HG03025 (cell line): ENCODE measurements at regions not wholly inside any gene's neighbourhood (a gene's known extent, or its start where the extent isn't known, plus 50 kb on each side); places are given as distances from the start of the nearest gene placed in this dataset.

Source experiments
- ATAC-seq: cut with Tn5 transposase; IDR thresholded peaks from one replicate; pipeline ENCODE4 v1.9.1; 2021; ENCODE audit warnings: mild to moderate bottlenecking, moderate library complexity; ENCODE audit not compliant: unreplicated experiment, low FRiP score

- no peak for ATAC-seq
Observed at GRCh38 chr22:48753381-48753730, 1074.3 kb downstream of the BRD1 start.

- ATAC-seq: no peak
Observed at GRCh38 chr22:48752451-48753380, 1075.0 kb downstream of the BRD1 start.

DNA sequence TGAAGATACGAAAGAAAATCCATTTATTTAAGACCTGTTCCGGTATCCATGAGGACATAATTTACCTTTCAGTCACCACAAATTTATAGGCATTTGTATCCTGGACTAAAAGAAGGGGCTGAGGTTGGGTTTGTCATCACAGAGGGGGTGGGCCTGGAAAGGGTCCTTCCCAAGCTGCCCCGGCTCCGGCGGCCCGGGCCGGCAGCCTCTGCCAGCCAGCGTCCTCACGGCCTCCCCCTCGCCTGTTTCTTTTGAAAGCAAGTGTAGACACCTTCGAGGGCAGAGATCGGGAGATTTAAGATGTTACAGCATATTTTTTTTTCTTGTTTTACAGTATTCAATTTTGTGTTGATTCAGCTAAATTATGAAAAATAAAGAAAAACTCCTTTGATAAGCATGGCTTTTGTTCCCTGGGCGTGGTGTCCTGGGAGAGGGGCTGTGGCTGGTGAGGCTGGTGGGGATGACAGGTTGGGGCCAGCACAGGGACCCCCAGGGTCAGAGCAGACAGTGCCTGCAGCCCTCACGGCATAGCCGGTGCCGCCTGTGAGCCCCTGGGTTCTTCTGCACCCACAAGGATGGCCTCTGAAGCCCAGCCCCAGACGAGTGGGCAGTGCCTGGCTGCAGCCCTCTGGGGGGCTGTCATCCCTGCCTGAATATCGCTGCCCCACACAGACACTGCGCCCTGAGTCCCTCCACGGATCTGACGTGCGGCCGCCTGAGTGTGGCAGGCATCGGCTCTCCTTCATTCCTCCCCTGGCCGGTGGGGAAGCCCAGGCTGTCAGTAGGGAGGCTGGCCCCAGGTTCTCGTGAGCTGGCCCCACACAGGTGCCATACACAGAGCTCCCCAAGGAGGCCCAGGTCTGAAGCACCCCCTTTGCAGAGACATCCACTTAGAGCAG, 1075.9 kb downstream of the BRD1 start:
- ATAC-seq: no peak

DNA sequence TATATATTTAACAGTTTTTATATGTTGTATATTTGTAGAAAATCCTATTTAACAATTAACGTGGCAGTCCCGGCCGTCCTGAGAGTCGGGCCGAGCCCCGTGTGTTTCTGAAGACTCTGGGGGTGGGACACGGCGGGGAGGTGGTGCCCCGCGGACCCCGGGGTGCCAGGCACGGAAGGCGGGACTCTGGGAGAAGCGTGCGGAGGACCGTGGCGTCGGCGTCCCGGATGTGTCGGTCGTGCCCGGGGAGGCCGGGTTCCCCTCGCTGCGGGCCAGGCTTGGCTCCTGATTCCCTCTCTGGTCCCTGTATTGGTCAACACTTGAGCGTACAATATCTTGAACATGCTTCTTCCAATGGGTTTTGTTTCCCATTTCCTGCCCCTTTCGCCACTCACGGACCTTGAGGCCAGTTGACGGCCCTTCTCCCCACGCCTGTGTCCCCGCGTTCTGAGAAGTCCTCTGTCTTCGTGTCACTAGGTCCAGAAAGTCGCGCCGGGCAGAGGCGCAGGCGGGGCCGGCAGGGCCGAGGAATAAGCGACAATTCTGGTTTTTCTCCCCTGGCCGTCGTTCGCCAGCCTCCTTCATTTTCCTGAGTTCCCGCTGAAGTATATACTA, 1076.7 kb downstream of the BRD1 start:
- ATAC-seq: no peak

DNA sequence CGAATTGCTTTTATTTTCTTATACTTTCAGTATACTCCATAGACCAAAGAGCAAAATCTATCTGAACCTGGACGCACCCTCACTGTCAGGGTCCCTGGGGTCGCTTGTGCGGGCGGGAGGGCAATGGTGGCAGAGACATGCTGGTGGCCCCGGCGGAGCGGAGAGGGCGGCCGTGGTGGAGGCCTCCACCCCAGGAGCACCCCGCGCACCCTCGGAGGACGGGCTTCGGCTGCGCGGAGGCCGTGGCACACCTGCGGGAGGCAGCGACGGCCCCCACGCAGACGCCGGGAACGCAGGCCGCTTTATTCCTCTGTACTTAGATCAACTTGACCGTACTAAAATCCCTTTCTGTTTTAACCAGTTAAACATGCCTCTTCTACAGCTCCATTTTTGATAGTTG, 1077.4 kb downstream of the BRD1 start:
- no peak for ATAC-seq

GRCh38 chr22:48749555-48750227, 1078.0 kb downstream of the BRD1 start:
- ATAC-seq: no peak

DNA sequence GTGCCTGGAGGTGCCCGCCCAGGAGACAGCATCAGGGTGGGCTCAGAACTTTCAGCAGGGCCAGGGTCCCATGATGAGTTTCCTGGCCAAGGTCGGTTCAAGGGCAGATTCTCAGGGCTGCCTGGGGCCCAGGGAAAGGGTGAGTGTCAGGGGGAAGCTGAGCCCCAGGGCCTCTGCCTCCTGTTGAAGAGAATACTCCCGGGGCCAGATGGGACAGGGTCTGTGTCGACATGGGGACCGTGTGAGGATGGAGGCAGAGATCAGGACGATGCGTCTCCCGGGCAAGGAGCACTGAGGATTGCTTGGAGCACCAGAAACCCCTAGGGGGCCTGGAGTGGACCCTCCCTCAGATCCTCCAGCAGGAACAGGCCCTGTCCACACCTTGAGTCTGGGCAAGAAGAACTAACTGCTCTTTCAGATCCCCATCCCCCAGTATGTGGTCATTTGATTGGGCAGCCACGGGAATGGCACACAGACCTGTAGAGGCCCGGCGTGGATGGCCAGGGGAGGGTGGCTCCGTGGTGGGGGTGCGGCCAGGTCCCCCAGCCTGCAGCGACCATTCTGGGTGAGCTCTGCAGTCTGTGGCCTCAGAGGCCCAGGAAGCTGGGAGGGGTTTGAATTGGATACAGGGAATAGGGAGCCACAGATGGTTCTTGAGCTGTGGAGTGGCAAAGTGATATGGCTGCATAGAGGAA, 1078.7 kb downstream of the BRD1 start:
- ATAC-seq: no peak

GRCh38 chr22:48748113-48748859, 1079.4 kb downstream of the BRD1 start:
- ATAC-seq: no peak

DNA sequence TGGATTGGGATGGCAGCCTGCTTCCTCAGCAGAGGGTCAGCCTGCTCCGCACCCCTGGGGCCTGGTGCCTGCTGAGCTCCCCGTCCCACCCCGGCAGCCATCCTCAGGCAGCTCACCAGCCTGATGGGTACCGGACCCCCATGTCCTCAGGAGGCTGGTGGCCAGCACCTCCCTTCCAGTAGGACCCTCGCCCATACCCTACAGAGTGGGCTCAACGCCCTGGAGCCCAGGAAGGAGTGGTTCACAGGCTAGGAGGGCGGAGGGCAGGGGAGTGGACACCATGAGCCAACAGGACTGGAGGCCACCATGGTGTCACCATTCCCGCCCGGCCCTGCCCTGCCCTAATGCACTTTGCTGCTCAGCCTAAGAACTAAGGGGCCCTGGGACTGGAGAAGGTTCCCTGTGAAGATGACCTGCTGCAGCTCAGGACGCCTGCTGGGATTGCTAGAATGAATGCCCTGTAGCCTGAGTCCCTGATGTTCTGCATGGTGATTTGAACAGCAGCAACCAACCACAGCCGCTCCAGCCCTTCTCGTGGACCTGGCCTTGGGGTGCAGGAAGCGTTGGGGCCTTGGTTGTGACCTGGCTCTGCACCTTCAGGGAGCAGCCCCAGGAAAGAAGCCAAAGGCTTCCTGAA, 1080.8 kb downstream of the BRD1 start:
- no peak for ATAC-seq

DNA sequence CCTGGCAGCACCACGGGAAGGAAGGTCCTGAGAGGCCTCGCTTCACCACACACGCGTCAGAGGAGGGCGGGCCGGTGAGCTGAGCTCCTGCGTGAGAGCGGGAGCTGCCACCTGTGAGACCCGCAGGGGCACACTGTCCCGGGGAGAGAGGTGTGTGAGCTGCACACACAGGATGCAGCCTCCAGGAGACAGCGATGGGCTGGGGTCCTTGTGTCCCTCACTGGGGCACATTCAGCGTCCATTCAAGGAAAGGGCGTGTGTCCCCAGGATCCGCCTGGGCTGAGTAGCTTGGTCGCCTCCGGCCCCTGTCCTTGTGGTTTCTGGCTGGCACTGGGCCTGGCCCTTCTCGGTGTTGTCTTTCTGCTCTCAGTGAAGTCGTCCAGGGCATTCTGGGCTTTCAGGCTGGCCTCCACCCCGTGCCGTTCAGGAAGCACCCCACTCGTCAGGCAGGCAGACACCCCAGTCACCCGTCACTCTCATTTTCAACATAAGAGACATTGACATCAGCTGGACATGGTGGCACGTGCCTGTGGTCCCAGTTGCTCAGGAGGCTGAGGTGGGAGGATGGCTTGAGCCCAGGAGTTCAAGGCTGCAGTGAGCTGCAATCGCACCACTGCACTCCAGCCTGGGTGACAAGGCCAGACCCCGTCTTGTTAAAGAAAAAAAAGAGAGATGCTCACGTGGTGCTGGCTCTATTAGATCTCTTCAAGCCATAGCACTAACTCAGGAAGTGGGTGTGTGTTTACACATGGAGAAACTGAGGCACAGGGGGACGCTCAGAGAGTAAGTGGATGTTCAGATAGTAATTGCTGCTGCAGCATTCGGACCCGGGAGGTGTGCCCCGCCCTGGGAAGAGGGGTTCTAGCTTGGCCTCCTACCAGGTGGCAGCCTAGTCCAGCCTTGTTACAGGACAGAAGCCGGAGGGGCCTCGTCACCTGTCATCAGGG, 1081.6 kb downstream of the BRD1 start:
- no peak for ATAC-seq

DNA sequence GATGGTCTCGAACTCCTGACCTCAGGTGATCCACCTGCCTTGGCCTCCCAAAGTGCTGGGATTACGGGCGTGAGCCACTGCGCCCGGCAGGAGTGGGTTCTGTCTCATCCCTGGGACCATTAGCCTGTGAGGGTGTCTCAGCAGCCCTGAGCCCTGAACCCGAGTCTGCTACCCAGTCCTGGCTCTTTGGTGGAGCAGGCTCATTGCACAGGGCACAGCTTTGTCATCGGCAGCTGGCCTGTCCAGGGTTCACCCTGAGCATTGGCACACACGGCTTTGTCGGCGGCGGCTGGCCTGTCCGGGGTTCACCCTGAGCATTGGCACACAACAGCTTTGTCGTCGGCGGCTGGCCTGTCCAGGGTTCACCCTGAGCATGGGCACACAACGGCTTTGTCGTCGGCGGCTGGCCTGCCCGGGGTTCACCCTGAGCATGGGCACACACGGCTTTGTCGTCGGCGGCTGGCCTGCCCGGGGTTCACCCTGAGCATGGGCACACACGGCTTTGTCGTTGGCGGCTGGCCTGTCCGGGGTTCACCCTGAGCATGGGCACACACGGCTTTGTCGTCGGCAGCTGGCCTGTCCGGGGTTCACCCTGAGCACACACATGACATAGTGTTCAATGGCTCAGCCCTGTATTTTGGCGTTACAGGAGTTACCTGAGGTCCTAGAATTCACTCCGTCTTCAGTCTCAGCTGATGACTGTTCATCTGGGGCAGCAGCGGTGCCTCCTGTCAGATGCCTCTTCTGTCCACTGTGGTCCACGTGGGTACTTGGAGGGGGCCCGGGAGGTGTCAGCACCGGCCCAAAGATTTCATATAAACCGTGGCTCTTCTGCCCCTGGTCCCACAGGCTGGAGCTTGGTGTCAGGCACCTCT, 1082.5 kb downstream of the BRD1 start:
- no peak for ATAC-seq

DNA sequence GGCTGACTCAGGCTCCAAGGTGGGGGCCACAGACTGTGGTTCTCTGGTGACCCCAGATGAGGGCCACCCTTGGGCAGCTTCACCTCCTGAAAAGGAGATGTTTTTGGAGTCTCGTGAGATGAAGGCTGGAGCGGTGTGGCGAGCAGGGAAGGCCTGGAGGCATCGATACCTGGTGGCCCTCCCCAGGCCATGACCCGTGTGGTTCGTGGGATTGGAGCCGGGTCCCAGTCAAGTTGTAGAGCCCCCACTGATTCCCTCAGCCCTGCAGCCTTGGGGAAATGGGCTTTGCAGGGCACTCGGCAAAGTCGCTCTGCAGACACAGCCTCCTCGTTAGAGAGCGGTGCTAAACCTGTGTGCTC, 1083.4 kb downstream of the BRD1 start:
- no peak for ATAC-seq

DNA sequence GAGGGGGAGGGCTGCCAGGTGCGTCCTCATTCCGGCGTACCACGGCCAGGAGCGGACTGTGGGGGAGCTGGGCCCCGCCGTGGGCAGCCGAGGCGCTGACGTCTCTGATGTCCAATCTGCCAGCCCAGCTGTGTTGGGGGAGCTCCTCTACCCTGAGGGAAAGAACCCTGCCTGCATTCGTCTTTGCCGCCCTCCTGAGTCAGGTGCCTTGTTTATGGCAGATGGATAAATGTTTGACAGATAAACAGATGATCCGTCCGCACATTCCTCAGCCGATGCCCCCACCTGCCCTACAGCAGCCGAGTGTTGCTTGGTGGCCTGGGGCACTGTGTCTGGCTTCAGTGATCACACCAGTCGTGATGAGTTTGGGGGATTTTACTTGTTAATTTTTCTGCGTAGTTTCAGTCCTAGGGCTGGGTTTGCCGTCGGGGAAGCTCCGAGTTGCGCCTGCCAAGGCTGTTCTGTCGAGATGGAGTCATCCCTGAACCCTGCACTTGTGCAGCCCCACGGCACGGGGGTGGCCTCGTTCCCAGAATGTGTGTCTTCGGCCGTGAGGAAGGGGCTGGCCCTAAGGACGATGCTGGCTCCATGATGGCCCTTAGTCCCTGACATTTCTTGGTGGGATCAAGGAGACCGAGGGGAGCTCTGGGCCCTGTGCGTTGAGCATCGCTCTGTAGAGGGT, 1083.9 kb downstream of the BRD1 start:
- no peak for ATAC-seq

DNA sequence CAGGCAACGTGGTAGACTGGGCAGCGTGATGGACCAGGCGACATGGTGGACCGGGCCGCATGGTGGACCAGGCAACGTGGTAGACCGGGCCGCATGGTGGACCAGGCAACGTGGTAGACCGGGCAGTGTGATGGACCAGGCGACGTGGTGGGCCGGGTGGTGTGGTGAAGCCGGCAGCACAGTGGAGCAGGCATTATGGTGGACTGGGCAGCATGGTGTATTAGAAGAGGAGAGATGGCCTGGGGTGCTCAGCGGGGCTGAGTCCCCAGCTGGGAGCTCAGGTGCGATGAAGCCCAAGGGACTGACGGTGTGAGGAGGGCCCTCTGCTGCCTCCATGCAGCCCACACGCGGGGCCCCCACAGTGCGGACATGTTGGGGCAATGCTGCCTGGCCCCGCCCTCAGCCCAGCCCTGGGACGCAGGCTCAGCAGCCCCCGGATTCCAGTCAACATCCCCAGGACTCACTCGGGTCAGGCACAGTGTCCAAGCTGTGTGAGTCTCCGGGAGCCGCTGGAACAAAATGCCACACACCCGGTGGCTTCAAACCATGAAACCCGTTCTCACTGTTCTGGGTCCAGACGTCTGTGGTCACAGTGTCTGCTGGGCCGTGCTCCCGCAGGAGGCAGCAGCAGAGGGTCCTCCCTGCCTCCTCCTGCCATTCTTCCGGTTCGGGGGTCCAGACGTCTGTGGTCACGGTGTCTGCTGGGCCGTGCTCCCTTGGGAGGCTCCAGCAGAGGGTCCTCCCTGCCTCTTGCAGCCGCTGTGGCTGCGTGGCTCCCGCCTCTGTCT, 1084.9 kb downstream of the BRD1 start:
- ATAC-seq: no peak

GRCh38 chr22:48742191-48742555, 1085.5 kb downstream of the BRD1 start:
- ATAC-seq: no peak

- ATAC-seq: no peak
Observed at GRCh38 chr22:48741540-48741939, 1086.1 kb downstream of the BRD1 start.
